Activated CD4-positive, alpha-beta T cell treated with anti-CD3 and anti-CD28 coated beads, Interleukin-2, amount 10 ng/mL, durations not matched to agents 24 days and 14 days (primary cell): ENCODE measurements at regions not wholly inside any gene's neighbourhood (a gene's known extent, or its start where the extent isn't known, plus 50 kb on each side); places are given as distances from the start of the nearest gene placed in this dataset.

ENCODE experiments used
- DNase-seq: peaks from one replicate; pipeline ENCODE4 v3.0.0; 2022
- H3K27ac Mint-ChIP-seq: one replicate; pipeline ENCODE4 v1.8.0; 2022; ENCODE audit warnings: mild to moderate bottlenecking, mixed read lengths
- H3K27me3 Mint-ChIP-seq: one replicate; pipeline ENCODE4 v1.8.0; 2022; ENCODE audit warnings: mixed read lengths
- H3K36me3 Mint-ChIP-seq: one replicate; pipeline ENCODE4 v1.8.0; 2022; ENCODE audit warnings: low read depth, mild to moderate bottlenecking, mixed read lengths
- H3K4me1 Mint-ChIP-seq: one replicate; pipeline ENCODE4 v1.8.0; 2021; ENCODE audit warnings: mixed read lengths
- H3K4me3 Mint-ChIP-seq: one replicate; pipeline ENCODE4 v1.8.0; 2022; ENCODE audit warnings: mild to moderate bottlenecking, moderate library complexity, mixed read lengths
- H3K9me3 Mint-ChIP-seq: one replicate; pipeline ENCODE4 v1.8.0; 2021; ENCODE audit warnings: mixed read lengths
- intact Hi-C: fragments of 100-400 bp; cut with micrococcal nuclease; formaldehyde crosslinking; loops from one replicate; pipeline ENCODE4 v1.15.1; 2023

DNA sequence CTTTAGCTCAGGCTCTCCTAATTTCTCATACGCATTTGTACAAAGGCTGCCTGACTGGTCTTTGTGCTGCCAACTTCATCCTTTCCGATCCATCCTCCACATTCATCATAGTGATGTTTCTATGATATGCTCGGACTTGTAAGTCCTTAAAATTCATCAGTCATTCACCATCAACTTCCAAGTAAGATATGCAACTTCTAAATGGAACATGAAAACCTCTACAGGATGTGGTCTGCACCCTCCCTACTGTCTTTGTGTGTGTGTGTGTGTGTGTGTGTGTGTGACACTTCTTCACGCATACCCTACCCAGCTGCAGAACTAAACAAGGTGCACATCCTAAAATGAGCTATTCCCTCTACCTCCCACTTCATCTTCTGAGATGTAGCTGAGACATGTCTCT, 397.9 kb upstream of the NR5A2 start:
- intact Hi-C loops: no loop called here
- H3K36me3 Mint-ChIP-seq: no peaks in the 10 kb centered on the region
- DNase-seq: no peak
- H3K9me3 Mint-ChIP-seq: peaks cover 3% of the 10 kb centered on the region
- no peak overlapping the region for H3K4me3 Mint-ChIP-seq
- H3K27ac Mint-ChIP-seq: no peak overlapping the region
- peaks cover 3% of the 10 kb centered on the region for H3K4me1 Mint-ChIP-seq
- peaks cover 6% of the 10 kb centered on the region for H3K27me3 Mint-ChIP-seq

DNA sequence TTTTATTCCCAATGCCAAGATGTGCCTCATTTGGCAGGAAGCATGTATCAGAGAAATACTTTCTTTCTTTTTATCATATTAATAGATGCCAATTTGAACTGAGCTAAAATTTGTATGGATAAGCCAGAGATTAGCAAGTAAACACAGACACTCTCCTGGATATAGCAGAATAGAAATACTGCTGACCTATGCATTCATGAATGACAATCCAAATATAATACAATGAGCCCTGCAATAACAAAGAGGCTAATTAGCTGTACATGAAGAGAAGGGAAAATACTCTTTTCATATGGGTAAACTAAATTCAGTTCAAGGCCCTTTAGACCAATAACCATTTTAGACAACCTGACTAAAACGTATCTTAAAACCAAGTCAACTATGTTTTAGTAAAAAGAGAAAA, 388.1 kb upstream of the NR5A2 start:
- intact Hi-C loops: no loop called here
- no peaks in the 10 kb centered on the region for H3K27me3 Mint-ChIP-seq
- H3K36me3 Mint-ChIP-seq: no peaks in the 10 kb centered on the region
- no peaks in the 10 kb centered on the region for H3K4me1 Mint-ChIP-seq
- H3K9me3 Mint-ChIP-seq: peaks cover 11% of the 10 kb centered on the region
- no peak for DNase-seq
- H3K27ac Mint-ChIP-seq: no peak overlapping the region
- no peak overlapping the region for H3K4me3 Mint-ChIP-seq

DNA sequence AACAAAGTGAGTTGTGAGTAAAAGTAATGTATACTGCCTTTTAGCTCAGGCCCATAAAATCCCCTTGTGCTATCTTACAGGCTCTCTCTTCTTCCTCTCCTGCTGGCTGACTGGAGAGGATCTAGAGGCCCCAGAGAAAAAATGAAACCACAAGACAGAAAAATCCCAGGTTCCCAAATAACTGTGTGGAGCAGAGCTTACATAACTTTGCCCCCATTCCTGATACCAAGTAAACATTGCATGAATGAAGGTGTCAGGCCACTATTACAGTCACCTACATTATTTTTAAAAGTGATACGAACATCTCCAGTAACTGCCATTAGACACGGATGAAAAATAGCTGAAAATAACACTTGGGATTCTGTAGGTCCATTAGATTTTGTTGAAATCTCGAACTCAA, 386.0 kb upstream of the NR5A2 start:
- no peaks in the 10 kb centered on the region for H3K4me1 Mint-ChIP-seq
- no peak overlapping the region for H3K4me3 Mint-ChIP-seq
- H3K27me3 Mint-ChIP-seq: no peaks in the 10 kb centered on the region
- intact Hi-C loops: no loop called here
- H3K36me3 Mint-ChIP-seq: no peaks in the 10 kb centered on the region
- no peak for DNase-seq
- peaks cover 5% of the 10 kb centered on the region for H3K9me3 Mint-ChIP-seq
- H3K27ac Mint-ChIP-seq: no peak overlapping the region

DNA sequence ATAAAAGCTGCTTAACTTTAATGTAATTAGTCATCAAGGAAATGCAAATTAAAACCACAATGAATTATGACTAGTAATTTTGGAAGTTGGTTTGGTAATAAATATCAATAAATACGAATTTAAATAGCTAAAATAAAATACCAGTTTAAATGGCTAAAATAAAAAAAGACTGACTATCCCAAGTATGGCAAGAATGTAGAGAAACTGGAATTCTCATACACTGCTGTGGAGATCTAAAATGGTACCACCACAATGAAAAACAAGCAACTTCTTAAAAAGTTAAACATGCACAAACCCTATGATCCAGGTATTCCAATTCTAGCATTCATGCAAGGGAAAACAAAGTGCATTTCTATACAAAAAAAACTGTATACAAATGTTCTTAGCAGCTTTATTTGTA, 382.6 kb upstream of the NR5A2 start:
- no peak for DNase-seq
- Mint-ChIP-seq H3K36me3 (no peaks in the 10 kb centered on the region), H3K9me3 (no peaks in the 10 kb centered on the region), H3K4me3 (no peak overlapping the region), H3K27me3 (no peaks in the 10 kb centered on the region), H3K4me1 (no peaks in the 10 kb centered on the region), H3K27ac (no peak overlapping the region)
- intact Hi-C loops: no loop called here

DNA sequence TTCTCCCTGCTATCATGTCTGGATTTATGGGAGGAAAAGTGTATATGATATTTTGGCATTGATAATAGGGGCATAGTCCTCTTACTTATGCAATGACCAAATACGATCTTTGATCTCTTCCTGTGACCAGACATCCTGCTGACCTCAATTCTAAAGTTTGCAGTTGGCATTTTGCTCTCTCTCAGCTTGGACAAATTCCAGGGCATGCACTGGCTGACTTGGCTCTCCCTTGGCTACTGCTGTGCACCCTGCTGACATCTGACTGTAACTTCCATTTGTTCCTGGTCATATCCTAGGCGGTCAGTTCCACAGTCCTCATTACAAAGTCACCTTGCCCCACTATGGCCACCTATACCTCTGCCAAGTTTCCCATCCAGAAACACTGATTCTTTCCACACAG, 380.7 kb upstream of the NR5A2 start:
- intact Hi-C loops: no loop called here
- no peak overlapping the region for H3K27ac Mint-ChIP-seq
- no peaks in the 10 kb centered on the region for H3K36me3 Mint-ChIP-seq
- no peak for DNase-seq
- no peaks in the 10 kb centered on the region for H3K4me1 Mint-ChIP-seq
- H3K9me3 Mint-ChIP-seq: no peaks in the 10 kb centered on the region
- no peaks in the 10 kb centered on the region for H3K27me3 Mint-ChIP-seq
- H3K4me3 Mint-ChIP-seq: no peak overlapping the region

DNA sequence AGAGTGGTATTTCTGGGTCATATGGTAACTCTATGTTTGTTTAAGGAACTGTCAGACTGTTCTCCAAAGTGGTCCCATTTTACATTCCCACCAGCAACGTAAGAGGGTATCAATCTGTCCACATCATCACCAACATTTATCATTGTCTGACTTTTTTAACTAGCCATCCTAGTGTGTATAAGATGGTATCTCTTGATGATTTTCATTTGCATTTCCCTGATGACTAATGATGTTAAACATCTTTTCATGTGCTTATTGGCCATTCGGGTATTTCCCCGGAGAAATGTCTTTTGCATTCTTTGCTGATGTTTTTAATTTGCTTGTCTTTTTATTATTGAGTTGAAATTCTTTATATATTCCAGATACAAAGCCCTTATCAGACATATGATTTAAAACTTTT, 370.1 kb upstream of the NR5A2 start:
- Mint-ChIP-seq H3K27ac (no peak overlapping the region), H3K4me3 (no peak overlapping the region), H3K9me3 (no peaks in the 10 kb centered on the region), H3K27me3 (peaks cover 6% of the 10 kb centered on the region), H3K36me3 (no peaks in the 10 kb centered on the region), H3K4me1 (no peaks in the 10 kb centered on the region)
- intact Hi-C loops: no loop called here
- DNase-seq: no peak

DNA sequence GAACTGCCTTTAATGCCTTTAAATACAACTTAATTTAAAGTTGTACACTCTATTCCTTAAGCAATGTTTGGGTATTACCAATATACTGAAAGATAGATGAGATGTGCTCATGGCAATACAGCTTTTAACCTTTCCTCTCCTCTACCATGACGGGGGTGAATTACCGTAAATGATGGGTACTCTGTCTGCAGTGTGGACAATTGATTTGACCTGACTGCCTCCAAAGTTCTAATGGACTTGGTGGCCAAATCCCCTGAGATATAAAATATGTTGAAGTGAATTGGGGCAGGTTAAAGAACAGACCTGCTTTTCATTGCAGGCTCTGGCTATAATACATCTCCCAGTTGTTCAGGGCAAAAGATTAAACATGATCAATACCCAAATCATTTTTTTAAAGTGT, 367.4 kb upstream of the NR5A2 start:
- no peaks in the 10 kb centered on the region for H3K36me3 Mint-ChIP-seq
- no peak for DNase-seq
- no peaks in the 10 kb centered on the region for H3K4me1 Mint-ChIP-seq
- peaks cover 11% of the 10 kb centered on the region for H3K27me3 Mint-ChIP-seq
- H3K4me3 Mint-ChIP-seq: no peak overlapping the region
- intact Hi-C loops: no loop called here
- no peak overlapping the region for H3K27ac Mint-ChIP-seq
- H3K9me3 Mint-ChIP-seq: no peaks in the 10 kb centered on the region

DNA sequence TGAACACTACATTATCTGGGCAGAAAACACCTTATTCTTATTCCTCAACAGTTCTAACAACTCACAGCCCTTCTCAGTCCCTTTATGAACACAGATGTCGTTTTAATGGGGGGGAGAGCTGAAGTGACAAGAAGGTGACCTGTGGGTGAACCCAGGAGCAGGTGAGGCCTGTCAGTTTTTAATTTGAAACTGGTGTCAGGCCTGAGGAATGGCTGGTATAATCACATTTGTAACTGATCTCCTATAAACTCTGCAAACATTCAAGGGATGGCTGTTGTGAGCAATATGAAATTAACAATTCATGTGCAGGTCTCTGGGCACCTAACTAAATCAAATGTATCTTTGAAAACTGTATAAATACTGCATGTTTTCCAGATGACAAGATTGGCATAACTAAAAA, 362.1 kb upstream of the NR5A2 start:
- H3K27me3 Mint-ChIP-seq: peaks cover 8% of the 10 kb centered on the region
- intact Hi-C loops: no loop called here
- DNase-seq: no peak
- no peaks in the 10 kb centered on the region for H3K9me3 Mint-ChIP-seq
- no peak overlapping the region for H3K27ac Mint-ChIP-seq
- no peaks in the 10 kb centered on the region for H3K4me1 Mint-ChIP-seq
- H3K36me3 Mint-ChIP-seq: no peaks in the 10 kb centered on the region
- no peak overlapping the region for H3K4me3 Mint-ChIP-seq

DNA sequence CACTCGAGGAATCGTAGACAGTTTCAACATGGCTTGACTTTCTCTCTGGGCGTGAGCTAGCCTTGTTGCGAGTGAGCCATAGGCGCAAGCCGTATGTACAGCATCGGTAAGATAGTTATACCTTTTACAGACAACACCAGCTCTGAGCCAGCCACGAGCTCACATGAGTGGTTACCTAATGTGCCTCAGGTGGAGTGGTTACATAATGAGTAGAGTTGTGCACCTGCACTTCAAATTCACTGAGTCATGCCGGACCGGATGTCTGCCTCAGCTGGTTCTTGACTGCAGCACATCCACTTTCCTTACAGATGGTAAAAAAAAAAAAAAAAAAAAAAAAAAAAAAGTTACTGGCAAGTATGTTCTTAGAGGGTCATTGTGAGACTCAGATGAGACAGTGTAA, 360.4 kb upstream of the NR5A2 start:
- DNase-seq: no peak
- Mint-ChIP-seq H3K4me3 (no peak overlapping the region), H3K36me3 (no peaks in the 10 kb centered on the region), H3K27me3 (peaks cover 13% of the 10 kb centered on the region), H3K9me3 (no peaks in the 10 kb centered on the region), H3K27ac (no peak overlapping the region), H3K4me1 (no peaks in the 10 kb centered on the region)
- intact Hi-C loops: no loop called here

DNA sequence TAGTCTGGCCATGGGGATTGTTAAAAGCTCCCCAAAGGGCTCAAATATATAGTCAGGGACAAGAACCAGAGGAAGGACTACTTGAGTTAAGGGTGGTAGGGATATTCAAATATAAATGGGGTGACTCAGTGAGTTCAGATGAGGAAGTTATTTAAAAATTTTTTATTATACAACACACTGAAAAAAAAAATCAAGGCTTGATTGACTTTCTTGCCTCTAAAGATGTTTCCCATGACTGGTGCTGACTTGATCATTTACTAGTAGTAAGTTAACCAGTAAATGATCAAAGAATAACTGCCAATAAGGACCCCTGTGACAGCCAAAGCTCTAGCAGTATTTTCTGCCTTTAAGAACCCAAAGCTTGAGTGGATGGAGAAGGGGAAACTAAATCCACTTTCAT, 357.6 kb upstream of the NR5A2 start:
- Mint-ChIP-seq H3K36me3 (no peaks in the 10 kb centered on the region), H3K4me3 (no peak overlapping the region), H3K4me1 (no peaks in the 10 kb centered on the region), H3K27ac (no peak overlapping the region), H3K9me3 (no peaks in the 10 kb centered on the region), H3K27me3 (peaks cover 8% of the 10 kb centered on the region)
- intact Hi-C loops: no loop called here
- DNase-seq: no peak

DNA sequence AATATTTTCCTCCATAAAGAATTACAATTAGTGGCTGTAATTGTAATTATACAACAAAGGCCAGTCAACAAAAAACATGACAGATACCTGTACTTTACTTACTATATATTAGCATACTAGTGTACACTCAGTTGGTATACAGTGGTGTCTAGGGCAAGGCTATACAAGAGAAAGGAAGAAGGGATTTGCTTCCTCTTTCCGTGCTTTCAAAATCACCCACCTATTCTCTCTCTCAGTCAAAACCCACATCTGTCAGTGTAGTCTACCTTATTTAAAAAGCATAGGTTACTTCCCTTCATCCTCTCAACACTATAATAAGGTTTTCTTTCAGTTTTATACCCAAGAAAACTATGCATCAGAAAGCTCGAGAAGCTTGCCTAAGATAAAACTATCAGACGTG, 355.8 kb upstream of the NR5A2 start:
- H3K4me1 Mint-ChIP-seq: no peaks in the 10 kb centered on the region
- H3K4me3 Mint-ChIP-seq: no peak overlapping the region
- no peak for DNase-seq
- intact Hi-C loops: no loop called here
- H3K27ac Mint-ChIP-seq: no peak overlapping the region
- no peaks in the 10 kb centered on the region for H3K36me3 Mint-ChIP-seq
- H3K27me3 Mint-ChIP-seq: peaks cover 10% of the 10 kb centered on the region
- no peaks in the 10 kb centered on the region for H3K9me3 Mint-ChIP-seq

DNA sequence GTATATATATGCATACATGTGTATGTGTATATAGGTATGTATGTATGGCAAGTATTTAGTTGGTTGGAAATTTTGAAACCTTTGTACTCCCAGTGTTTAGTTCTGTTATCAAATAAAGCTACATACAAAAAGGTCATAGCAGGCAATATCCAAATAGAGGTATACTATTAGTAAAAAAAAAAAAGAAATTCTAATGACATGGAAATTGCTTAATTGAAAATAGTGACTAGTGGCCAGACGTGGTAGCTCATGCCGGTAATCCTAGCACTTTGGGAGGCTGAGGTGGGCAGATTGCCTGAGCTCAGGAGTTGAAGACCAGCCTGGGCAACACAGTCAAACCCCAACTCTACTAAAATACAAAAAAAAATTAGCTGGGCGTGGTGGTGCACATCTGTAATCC, 351.6 kb upstream of the NR5A2 start:
- Mint-ChIP-seq H3K9me3 (no peaks in the 10 kb centered on the region), H3K27me3 (peaks cover 13% of the 10 kb centered on the region), H3K4me1 (no peaks in the 10 kb centered on the region), H3K27ac (no peak overlapping the region), H3K36me3 (no peaks in the 10 kb centered on the region), H3K4me3 (no peak overlapping the region)
- DNase-seq: no peak
- intact Hi-C loops: no loop called here

DNA sequence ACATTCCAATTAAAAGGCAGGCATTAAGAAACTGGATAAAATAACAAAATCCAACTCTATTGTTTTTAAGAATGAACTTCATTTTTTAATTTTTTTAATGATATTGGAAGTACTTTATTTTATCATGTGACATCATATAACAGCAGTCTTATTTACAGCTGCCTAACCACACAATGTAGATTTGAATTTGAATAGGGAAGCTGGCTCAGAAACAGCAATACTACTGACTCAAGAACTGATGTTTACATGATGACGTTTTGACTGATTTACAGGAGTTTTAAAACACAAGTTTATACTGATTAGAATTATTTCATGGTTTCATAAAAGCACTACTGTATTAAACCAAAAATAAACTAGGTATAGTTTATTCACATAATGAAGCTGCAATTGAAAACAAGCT, 348.7 kb upstream of the NR5A2 start:
- no peak overlapping the region for H3K4me3 Mint-ChIP-seq
- H3K9me3 Mint-ChIP-seq: no peaks in the 10 kb centered on the region
- no peaks in the 10 kb centered on the region for H3K4me1 Mint-ChIP-seq
- no peak for DNase-seq
- peaks cover 11% of the 10 kb centered on the region for H3K27me3 Mint-ChIP-seq
- H3K36me3 Mint-ChIP-seq: no peaks in the 10 kb centered on the region
- H3K27ac Mint-ChIP-seq: no peak overlapping the region
- intact Hi-C loops: no loop called here

DNA sequence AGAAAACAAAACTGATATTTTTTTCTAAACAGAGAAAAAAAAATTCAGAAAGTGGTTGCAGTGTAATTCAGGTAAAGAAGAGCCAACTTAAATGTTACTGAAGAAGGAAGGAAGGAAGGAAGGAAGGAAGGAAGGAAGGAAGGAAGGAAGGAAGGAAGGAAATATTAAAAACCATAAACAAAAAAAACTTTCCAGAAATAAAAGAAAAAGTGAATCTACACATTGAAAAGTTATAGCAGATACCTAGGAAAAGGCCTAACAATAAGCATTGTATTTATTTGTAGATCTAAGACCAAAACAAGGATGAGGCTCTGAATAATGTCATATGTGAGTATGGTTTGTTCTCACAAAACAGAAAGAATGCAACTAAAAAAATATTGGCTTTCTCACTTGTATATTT, 345.4 kb upstream of the NR5A2 start:
- Mint-ChIP-seq H3K4me1 (no peaks in the 10 kb centered on the region), H3K27me3 (peaks cover 12% of the 10 kb centered on the region), H3K9me3 (no peaks in the 10 kb centered on the region), H3K36me3 (no peaks in the 10 kb centered on the region), H3K4me3 (no peak overlapping the region), H3K27ac (no peak overlapping the region)
- intact Hi-C loops: loop anchor here (10.0 kb wide), 5 partner anchors 353 to 1123 kb away; no protein-coding TSS in a partner anchor
- no peak for DNase-seq

DNA sequence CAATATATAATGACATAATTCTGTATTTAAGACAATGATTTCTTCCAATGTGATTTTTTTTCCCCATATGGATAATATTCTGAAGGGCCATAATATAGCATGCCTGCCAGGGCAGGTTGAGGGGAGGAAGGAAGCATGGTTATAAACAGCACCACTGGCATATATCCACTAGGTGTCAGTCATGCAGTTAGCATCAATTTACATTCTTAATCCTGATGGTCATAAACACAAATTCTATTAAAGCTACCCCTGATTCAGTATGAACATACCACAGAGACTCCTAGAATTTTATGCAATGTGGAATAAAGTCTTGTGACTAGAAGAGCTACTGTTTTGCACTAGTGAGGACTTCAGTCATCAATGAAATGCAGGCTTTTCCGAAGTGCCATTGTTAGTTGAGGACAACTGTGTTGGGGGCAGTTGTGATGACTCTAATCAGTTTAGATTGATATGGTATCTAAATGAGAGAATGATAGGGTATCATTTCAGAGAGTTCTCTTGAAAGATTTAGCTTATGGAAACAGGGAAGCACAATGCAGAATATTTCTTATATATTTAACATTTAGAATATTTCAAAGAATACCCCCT, 342.7 kb upstream of the NR5A2 start:
- no peaks in the 10 kb centered on the region for H3K36me3 Mint-ChIP-seq
- intact Hi-C loops: loop anchor here (1.0 to 10.0 kb wide), 7 partner anchors 350 to 1120 kb away; no protein-coding TSS in a partner anchor
- peak; percentile 73 for DNase-seq
- no peaks in the 10 kb centered on the region for H3K4me1 Mint-ChIP-seq
- no peak overlapping the region for H3K27ac Mint-ChIP-seq
- peaks cover 14% of the 10 kb centered on the region for H3K27me3 Mint-ChIP-seq
- H3K9me3 Mint-ChIP-seq: no peaks in the 10 kb centered on the region
- no peak overlapping the region for H3K4me3 Mint-ChIP-seq
